HS-27A (cell line): ENCODE measurements at regions not wholly inside any gene's neighbourhood (a gene's known extent, or its start where the extent isn't known, plus 50 kb on each side); places are given as distances from the start of the nearest gene placed in this dataset.

Experiments
- DNase-seq: peaks from one replicate; pipeline ENCODE4 v3.0.0-alpha.2; 2012; ENCODE audit warnings: low read depth, missing footprints

DNA sequence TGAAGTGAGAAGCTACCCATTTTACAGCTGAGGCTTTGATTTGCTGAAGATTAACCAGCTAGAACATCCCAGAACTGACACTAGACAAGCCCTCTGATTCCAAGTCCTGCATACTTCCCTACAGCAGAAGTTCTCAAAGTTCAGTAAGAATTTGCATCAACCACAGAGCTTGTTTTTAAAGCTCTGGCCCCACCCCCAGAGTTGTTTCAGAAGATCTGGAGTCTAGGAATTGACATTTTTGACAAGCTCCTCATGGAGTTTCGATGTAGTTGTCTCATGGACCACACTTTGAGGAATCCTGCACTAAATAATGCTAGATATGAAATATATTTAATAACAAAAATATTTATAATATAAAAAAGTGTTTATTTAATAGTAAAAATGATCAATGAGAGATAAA is 120.3 kb upstream of the ADAMTS18 start:
- DNase-seq = no peak

- no peak for DNase-seq
These were observed 121.0 kb upstream of the ADAMTS18 start for GRCh38 chr16:77555791-77556190.

DNA sequence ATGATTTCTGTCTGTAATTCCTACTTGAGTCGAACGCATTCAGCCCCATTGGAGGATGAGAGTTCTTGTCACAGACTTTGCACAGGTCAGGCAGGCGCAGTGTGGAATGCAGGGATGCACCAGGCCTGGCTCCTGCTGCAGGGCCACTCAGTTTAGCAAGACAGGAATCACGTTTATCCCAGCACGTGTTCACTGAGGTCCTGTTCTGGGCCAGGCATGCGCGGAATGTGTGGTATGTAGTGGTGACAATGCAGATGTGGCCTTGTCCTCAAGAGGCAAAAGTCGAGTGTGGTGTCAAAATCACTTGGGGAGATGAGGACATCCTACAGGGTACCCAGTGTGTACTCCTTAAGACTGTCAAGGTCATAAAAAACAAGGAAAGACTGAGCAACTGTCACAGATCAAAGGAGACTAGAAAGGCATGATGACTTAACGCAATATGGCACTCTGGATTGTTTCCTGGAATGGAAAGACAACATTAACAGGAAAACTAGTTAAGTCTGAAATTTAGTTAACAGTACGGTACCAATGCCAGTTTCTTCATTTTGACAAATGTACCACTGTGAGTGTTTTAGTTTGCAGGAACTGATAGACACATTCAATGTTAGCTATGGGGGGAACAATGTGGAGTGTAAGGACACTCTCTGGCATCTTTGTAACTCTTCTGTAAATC is 121.5 kb upstream of the ADAMTS18 start:
- DNase-seq = no peak

GRCh38 chr16:77557385-77557784 is 122.6 kb upstream of the ADAMTS18 start:
- DNase-seq = no peak

- DNase-seq = no peak
These were observed 124.0 kb upstream of the ADAMTS18 start for GRCh38 chr16:77558786-77559185.

- no peak for DNase-seq
These were observed 127.7 kb upstream of the ADAMTS18 start for GRCh38 chr16:77562497-77562896.

DNA sequence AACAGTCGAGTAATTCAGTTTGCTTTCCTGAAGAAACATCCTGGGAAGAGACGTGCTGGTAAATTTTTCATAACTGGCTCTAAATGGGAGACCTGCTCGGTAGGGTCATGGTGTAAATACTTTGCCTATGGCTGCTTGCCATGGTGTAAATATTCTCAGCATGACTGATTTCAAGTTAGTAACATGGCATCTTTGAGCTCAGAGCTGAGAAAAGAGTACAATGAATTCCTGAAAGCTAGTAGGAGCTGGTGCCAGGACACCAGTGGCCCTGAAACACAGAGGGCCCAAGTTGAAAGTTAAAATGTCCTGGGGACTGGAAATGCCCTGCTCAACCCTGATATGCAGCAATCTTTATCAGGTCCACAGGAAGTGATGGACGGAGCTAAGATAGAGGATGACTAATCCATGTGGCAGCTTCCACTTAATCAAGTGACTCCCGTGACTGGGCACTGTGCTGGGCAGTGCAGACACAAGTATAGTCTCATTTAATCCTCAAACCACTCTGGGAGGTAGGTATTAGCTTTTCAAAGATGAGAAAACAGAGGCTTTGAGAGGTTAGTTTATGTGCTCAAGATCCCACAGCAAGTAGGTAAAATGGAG is 130.1 kb upstream of the ADAMTS18 start:
- DNase-seq = no peak

GRCh38 chr16:77569406-77569805 is 134.6 kb upstream of the ADAMTS18 start:
- no peak for DNase-seq

DNA sequence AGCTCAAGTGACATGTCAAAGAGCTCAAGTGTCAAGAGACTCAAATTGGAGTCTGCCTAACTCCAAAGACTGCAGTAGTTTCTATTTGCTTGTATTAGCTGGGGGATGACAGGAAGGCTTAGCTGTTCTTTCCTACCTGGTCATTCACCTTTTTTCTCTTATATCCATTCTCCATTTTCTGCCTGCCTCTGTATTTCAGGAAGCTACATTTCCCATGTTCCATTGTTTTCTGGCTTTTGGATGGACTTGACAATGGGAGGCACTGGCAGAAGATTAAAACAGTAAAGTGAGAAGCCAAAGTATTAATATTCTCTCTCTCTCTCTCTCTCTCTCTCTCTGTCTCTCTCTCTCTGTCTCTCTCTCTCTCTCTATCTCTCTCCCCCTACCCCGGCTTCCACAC is 135.7 kb upstream of the ADAMTS18 start:
- no peak for DNase-seq

- DNase-seq = no peak
These were observed 136.5 kb upstream of the ADAMTS18 start for GRCh38 chr16:77571115-77571862.

- DNase-seq = no peak
These were observed 140.2 kb upstream of the ADAMTS18 start for GRCh38 chr16:77574867-77575624.

DNA sequence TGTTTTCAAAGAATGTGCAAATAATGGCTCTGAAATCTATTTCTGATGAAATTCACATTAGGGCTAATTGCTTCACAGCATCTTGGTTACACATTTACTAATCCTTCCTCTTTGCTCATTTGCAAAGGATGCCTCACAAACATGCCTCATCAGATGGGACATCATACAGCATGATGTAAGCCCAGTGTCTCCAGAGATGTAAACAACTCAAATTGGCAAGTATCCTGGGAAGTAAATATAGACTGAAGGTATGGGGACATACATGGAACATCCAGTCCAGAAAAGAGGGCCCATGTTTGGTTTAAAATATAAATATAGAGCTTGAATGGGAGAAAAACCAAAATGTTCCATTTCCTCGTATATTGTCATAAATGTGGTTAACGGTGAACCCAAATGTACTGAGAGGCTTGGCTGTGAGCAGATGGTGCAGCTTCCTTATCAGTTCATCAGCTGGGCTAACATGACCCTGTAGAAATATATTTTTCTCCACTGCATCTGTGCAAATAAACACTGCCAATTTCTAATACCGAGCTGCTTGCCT is 142.9 kb upstream of the NUDT7 start:
- no peak for DNase-seq

DNA sequence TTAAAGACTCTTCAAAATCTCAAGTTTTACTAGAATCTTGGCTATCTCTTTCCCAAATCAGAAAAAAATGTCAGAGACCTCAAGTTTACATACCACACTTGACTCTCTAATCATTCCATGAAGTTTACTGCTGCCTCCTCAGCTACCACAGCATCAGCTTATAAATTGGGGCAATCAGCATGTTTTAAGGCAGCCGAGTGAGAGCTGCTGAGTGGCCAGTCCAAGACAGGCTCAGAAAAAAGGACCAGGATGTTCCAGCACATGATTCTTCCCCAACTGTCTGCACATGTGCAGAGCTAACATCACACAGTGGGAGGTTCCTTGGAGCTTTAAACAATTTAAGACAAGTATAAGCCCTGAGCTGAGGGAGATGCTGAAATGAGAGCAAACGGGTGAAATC is 140.6 kb upstream of the NUDT7 start:
- DNase-seq = no peak

DNA sequence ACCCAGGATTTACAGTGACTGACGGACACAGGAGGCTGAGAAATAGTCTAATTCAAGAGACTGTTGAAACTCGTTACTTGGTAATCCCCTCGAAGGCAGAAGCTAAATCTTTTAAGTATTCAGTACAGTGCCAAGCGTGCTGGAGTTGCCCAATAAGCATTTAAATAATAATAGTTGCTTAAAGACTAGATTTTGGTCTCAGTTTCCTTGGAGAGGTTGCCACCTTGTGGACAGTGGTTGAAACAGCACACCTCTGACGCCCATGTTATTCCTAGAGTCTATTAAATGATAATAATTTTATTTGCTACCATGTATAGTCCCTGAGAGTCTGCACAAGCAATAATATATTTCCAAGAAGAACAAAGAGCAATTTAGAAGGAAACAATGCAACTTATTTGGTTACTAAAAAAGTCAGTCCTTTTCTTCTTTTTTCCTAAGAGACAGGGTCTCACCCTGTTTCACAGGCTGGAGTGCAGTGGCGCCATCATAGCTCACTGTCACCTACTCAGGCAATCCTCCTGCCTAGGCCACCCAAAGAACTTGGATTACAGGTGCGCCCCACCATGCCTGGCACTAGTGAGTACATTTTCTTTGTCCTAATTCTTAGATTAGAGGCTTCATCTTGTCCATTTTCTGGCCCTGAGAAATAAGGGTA is 138.0 kb upstream of the NUDT7 start:
- DNase-seq = peak; percentile 40

- DNase-seq = no peak
These were observed 136.7 kb upstream of the NUDT7 start for GRCh38 chr16:77585379-77586251.

- DNase-seq = no peak
These were observed 133.9 kb upstream of the NUDT7 start for GRCh38 chr16:77588389-77588788.

- no peak for DNase-seq
These were observed 133.1 kb upstream of the NUDT7 start for GRCh38 chr16:77589071-77589765.

DNA sequence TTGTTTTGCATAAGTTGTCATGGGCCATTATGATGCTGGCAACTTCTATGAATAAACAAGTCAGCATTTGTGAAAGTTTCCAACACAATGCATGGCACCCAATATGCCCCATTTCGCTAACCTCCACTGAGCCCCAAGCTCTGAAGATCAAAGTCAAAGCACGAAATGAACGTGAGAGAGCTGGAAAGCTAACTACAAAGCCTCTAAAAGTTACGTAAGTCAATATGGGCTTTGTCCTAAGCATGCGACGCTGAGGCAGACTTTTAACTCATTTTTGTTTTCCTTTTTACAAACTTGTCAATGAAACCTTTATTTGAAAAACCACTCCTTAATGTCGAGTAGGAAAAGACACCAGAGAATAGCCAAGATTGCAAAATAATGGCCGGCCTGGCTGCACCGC is 131.6 kb upstream of the NUDT7 start:
- DNase-seq = no peak

DNA sequence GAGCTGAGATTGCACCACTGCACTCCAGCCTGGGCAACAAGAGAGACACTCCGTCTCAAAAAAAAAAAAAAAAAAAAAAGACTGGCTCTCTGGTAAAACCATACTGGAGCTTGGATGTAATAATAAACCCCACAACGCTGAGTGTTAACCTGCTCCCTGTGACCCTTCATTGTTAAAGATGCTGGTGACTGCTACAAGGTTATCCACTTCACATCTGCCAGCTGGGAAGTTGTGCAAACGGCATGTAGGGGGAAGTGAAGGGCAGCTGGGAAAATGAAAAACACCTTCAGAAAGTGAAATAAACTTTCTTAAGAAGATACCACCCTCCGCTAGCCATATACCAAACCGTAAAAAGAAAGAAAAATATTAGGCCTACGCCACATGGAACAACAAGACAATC is 131.0 kb upstream of the NUDT7 start:
- DNase-seq = no peak

- DNase-seq = no peak
These were observed 130.3 kb upstream of the NUDT7 start for GRCh38 chr16:77592021-77592420.
